B cell (primary cell): ENCODE measurements at regions not wholly inside any gene's neighbourhood (a gene's known extent, or its start where the extent isn't known, plus 50 kb on each side); places are given as distances from the start of the nearest gene placed in this dataset.

Experiments used
- ATAC-seq: fragments of 200-7000 bp; cut with Tn5 transposase; one replicate; pipeline ENCODE4 v1.10.0; 2021; ENCODE audit warnings: low read depth, mild to moderate bottlenecking, moderate number of reproducible peaks, moderate library complexity
- CTCF ChIA-PET: fragments of 350-600 bp; sonication (Branson Sonifier 250); formaldehyde crosslinking; loops from one replicate; lab custom pipeline; 2021; ENCODE audit warnings: antibody characterized with exemption, inconsistent platforms; lab: Charles Lee
- POLR2A ChIA-PET: fragments of 350-600 bp; sonication (Branson Sonifier 250); formaldehyde crosslinking; loops from one replicate; lab custom pipeline; 2021; ENCODE audit warnings: antibody characterized with exemption; lab: Charles Lee
- DNase-seq: peaks from one replicate; pipeline ENCODE4 v3.0.0; 2013
- H2AFZ ChIP-seq: 2 replicates; pipeline ENCODE4 v1.6.1; 2012; ENCODE audit warnings: mild to moderate bottlenecking, low read depth, low read length; ENCODE audit not compliant: insufficient read depth, poor library complexity, severe bottlenecking
- H3K27ac ChIP-seq, 2 donors: 1 replicate in 1 of 2; 2 replicates in 1 of 2; pipeline ENCODE4 v1.5.1; 2012 to 2013; ENCODE audit warnings: low read length in 2 of 2, mild to moderate bottlenecking in 2 of 2, moderate library complexity in 1 of 2
- H3K27me3 ChIP-seq, 4 experiments: fragments of 200-600 bp in 1 of 4; sonication (generic) in 1 of 4; replicated peaks in 1 of 4; 1 replicate in 2 of 4; 2 replicates in 2 of 4; pipeline versions ENCODE4 v1.6.1 to v1.7.0; 2013 to 2016; ENCODE audit warnings: low read length in 3 of 4, mild to moderate bottlenecking in 2 of 4, mixed read lengths in 1 of 4, moderate library complexity in 1 of 4; ENCODE audit not compliant: insufficient read depth in 4 of 4, control insufficient read depth in 3 of 4; ENCODE audit errors: control extremely low read depth in 1 of 4
- H3K36me3 ChIP-seq, 2 experiments: replicated peaks in 1 of 2; 1 replicate in 1 of 2; 2 replicates in 1 of 2; pipeline versions ENCODE4 v1.6.1 to v1.7.1; 2013; ENCODE audit warnings: low read length in 1 of 2; ENCODE audit not compliant: insufficient read depth in 2 of 2, control insufficient read depth in 1 of 2; ENCODE audit errors: control extremely low read depth in 1 of 2, extremely low read depth in 1 of 2
- H3K4me1 ChIP-seq, 2 donors: fragments of 200-600 bp in 1 of 2; sonication (generic) in 1 of 2; 1 replicate in 1 of 2; 2 replicates in 1 of 2; pipeline versions ENCODE4 v1.5.1 to v1.6.1; 2013 to 2017; ENCODE audit warnings: low read length in 2 of 2; ENCODE audit not compliant: control insufficient read depth in 2 of 2, insufficient read depth in 2 of 2
- H3K4me2 ChIP-seq: replicated peaks from 2 replicates; pipeline ENCODE3; 2012; ENCODE audit warnings: mild to moderate bottlenecking, low read depth, low read length; ENCODE audit not compliant: poor library complexity, severe bottlenecking
- H3K4me3 ChIP-seq, 5 experiments: fragments of 200-600 bp in 1 of 5; sonication (generic) in 1 of 5; 1 replicate in 3 of 5; 2 replicates in 2 of 5; pipeline versions ENCODE4 v1.5.1 to v1.7.0; 2011 to 2016; ENCODE audit warnings: low read length in 4 of 5, mild to moderate bottlenecking in 4 of 5, low read depth in 2 of 5, control low read depth in 1 of 5, moderate library complexity in 1 of 5; ENCODE audit not compliant: insufficient read depth in 1 of 5; ENCODE audit errors: control extremely low read depth in 1 of 5, extremely low read depth in 1 of 5
- H3K79me2 ChIP-seq: fragments of 200-600 bp; sonication (generic); one replicate; pipeline ENCODE4 v1.6.0; 2016; ENCODE audit warnings: low read length; ENCODE audit not compliant: control insufficient read depth, insufficient read depth
- H3K9ac ChIP-seq: fragments of 200-600 bp; sonication (generic); 2 replicates; pipeline ENCODE4 v1.6.1; 2017; ENCODE audit warnings: mild to moderate bottlenecking, low read length, moderate library complexity
- H3K9me3 ChIP-seq, 3 donors: one replicate each; pipeline versions ENCODE4 v1.6.1 to v1.7.1; 2013; ENCODE audit warnings: low read length in 2 of 3; ENCODE audit not compliant: control insufficient read depth in 2 of 3, insufficient read depth in 1 of 3; ENCODE audit errors: control extremely low read depth in 1 of 3
- H4K20me1 ChIP-seq: 2 replicates; pipeline ENCODE4 v1.6.0; 2012; ENCODE audit warnings: mild to moderate bottlenecking, low read length; ENCODE audit not compliant: insufficient read depth, control insufficient read depth, poor library complexity, severe bottlenecking
- H3K27ac Mint-ChIP-seq: one replicate; pipeline ENCODE4 v1.8.0; 2021; ENCODE audit warnings: mixed read lengths
- H3K27me3 Mint-ChIP-seq: one replicate; pipeline ENCODE4 v1.8.0; 2021; ENCODE audit warnings: mixed read lengths
- H3K4me1 Mint-ChIP-seq: one replicate; pipeline ENCODE4 v1.8.0; 2021; ENCODE audit warnings: mixed read lengths
- H3K4me3 Mint-ChIP-seq: one replicate; pipeline ENCODE4 v1.8.0; 2021; ENCODE audit warnings: mixed read lengths
- H3K9me3 Mint-ChIP-seq: one replicate; pipeline ENCODE4 v1.8.0; 2022; ENCODE audit warnings: mixed read lengths; ENCODE audit not compliant: insufficient read depth
- CTCF ChIP-seq: fragments of 200-600 bp; IDR thresholded peaks from one replicate; pipeline ENCODE4 v1.8.0; 2022; ENCODE audit warnings: antibody characterized with exemption, mild to moderate bottlenecking
- EZH2 ChIP-seq: IDR thresholded peaks from 2 replicates; pipeline ENCODE4 v1.6.1; 2012; ENCODE audit warnings: borderline replicate concordance, low read depth, mild to moderate bottlenecking, moderate library complexity, low read length; ENCODE audit not compliant: insufficient read depth, poor library complexity, severe bottlenecking
- WGBS: methylation state at CpG from one replicate; pipeline ENCODE4 v1.1.5; 2013; ENCODE audit warnings: missing lambda C conversion rate; ENCODE audit not compliant: insufficient coverage; 5-methylcytosine and 5-hydroxymethylcytosine counted together
- intact Hi-C: fragments of 100-400 bp; cut with micrococcal nuclease; formaldehyde crosslinking; loops from one replicate; pipeline ENCODE4 v1.10.0; 2022

- no peak overlapping the region for H3K27ac ChIP-seq
- Mint-ChIP-seq H3K27ac (no peak overlapping the region), H3K27me3 (no peaks in the 10 kb centered on the region), H3K9me3 (peaks cover 14% of the 10 kb centered on the region), H3K4me1 (no peaks in the 10 kb centered on the region), H3K4me3 (no peak overlapping the region)
- no peak overlapping the region for H3K4me3 ChIP-seq
- H3K9ac ChIP-seq, result no peak overlapping the region
- no peaks in the 10 kb centered on the region for H3K4me1 ChIP-seq
- peaks cover 0 to 10% (median 0%) of the 10 kb centered on the region in 3 donors for H3K9me3 ChIP-seq
- H3K36me3 ChIP-seq, result no peaks in the 10 kb centered on the region
- DNase-seq, result no peak
- no peaks in the 10 kb centered on the region for H4K20me1 ChIP-seq
- ChIA-PET CTCF (no interaction called here), POLR2A (no interaction called here)
- H2AFZ ChIP-seq, result no peak overlapping the region
- TF ChIP-seq CTCF, result no peak
- no peaks in the 10 kb centered on the region for H3K27me3 ChIP-seq
- 78% methylated on average over 4 of the region's 5 CpGs for WGBS
- no peak for ATAC-seq
- H3K4me2 ChIP-seq, result no peak overlapping the region
- no peaks in the 10 kb centered on the region for H3K79me2 ChIP-seq
- intact Hi-C loops, result no loop called here
These were observed 370.6 kb upstream of the REG3G start for GRCh38 chr2:78654941-78655340.

DNA sequence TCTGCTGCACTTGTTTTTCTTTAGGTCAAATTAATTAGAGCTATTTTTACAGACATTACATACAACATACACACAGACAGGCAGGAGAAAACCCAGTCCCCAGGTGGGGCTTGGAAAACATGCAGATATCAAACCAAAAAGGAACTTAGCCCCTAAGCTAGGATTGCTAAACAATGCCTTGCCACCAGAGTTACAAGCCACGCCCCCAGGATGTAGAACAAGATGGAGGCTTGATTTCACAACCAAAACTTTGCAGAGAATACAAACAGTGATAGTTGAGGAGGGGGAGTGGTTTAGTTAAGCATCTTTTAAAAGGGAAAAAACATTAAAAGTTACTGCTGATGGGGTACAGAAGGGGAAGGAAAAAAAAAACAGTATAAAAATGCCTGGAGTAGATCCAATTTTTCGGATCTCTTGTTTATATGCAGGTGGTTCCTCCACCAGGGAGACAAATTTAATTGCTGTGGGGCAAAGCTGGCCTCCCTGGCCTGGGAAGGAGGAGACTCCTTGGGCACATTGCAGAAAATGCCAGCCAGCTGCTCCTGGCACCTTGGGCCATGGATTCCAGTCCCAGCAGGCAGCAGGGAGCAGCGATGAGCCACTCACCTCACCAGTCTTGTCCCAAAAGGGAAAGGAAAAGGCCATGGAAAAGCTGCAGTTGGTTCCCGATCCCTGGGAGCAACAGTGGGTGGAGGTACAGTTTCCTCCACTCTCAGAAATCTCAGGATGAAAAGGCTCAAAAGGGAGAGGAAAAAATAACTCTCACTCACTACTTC, 348.4 kb upstream of the REG3G start:
- intact Hi-C loops, result no loop called here
- 77% methylated on average over 2 of the region's 4 CpGs for WGBS
- no peak overlapping the region for H3K4me2 ChIP-seq
- no peaks in the 10 kb centered on the region for H3K79me2 ChIP-seq
- no peak overlapping the region for H3K9ac ChIP-seq
- no peaks in the 10 kb centered on the region for H3K4me1 ChIP-seq
- H3K27ac ChIP-seq, result no peak overlapping the region
- Mint-ChIP-seq H3K27ac (no peak overlapping the region), H3K9me3 (no peaks in the 10 kb centered on the region), H3K4me3 (no peak overlapping the region), H3K4me1 (no peaks in the 10 kb centered on the region), H3K27me3 (no peaks in the 10 kb centered on the region)
- TF ChIP-seq EZH2, result no peak
- no peak for TF ChIP-seq CTCF
- H3K36me3 ChIP-seq, result no peaks in the 10 kb centered on the region
- H3K9me3 ChIP-seq, result peaks cover 0 to 7% (median 0%) of the 10 kb centered on the region in 3 donors
- CTCF ChIA-PET, result no interaction called here
- H3K4me3 ChIP-seq, result no peak overlapping the region
- H3K27me3 ChIP-seq, result no peaks in the 10 kb centered on the region
- no peaks in the 10 kb centered on the region for H4K20me1 ChIP-seq
- no peak overlapping the region for H2AFZ ChIP-seq
- POLR2A ChIA-PET, result no interaction called here
- no peak for ATAC-seq
- DNase-seq, result no peak
